MM.1S (cell line): ENCODE measurements at regions not wholly inside any gene's neighbourhood (a gene's known extent, or its start where the extent isn't known, plus 50 kb on each side); places are given as distances from the start of the nearest gene placed in this dataset.

ENCODE experiments used
- DNase-seq: peaks from one replicate; pipeline ENCODE4 v3.0.0-alpha.2; 2015
- H2AFZ ChIP-seq: fragments of 300-600 bp; sonication (generic); 2 replicates; pipeline ENCODE4 v1.6.0; 2016; ENCODE audit warnings: antibody characterized with exemption, low read length
- H3F3A ChIP-seq: fragments of 300-600 bp; sonication (generic); 2 replicates; pipeline ENCODE4 v1.6.1; 2016; ENCODE audit warnings: mild to moderate bottlenecking, antibody characterized with exemption, low read length, moderate library complexity, mixed read lengths; ENCODE audit not compliant: insufficient read depth
- H3K27ac ChIP-seq: fragments of 300-600 bp; sonication (generic); 2 replicates; pipeline ENCODE4 v1.5.1; 2016; ENCODE audit warnings: mild to moderate bottlenecking, low read length
- H3K27me3 ChIP-seq: fragments of 300-600 bp; sonication (generic); replicated peaks from 2 replicates; pipeline ENCODE4 v1.6.0; 2016; ENCODE audit warnings: low read length; ENCODE audit not compliant: insufficient read depth
- H3K36me3 ChIP-seq: fragments of 300-600 bp; sonication (generic); replicated peaks from 2 replicates; pipeline ENCODE4 v1.6.1; 2016; ENCODE audit warnings: mild to moderate bottlenecking, low read length, mixed read lengths; ENCODE audit not compliant: insufficient read depth
- H3K4me1 ChIP-seq: fragments of 300-600 bp; sonication (generic); 2 replicates; pipeline ENCODE4 v1.6.1; 2016; ENCODE audit warnings: low read length, mixed read lengths
- H3K4me2 ChIP-seq: fragments of 300-600 bp; sonication (generic); 2 replicates; pipeline ENCODE4 v1.6.0; 2016; ENCODE audit warnings: low read depth, low read length
- H3K4me3 ChIP-seq: fragments of 300-600 bp; sonication (generic); 2 replicates; pipeline ENCODE4 v1.5.1; 2016; ENCODE audit warnings: low read length, mixed read lengths
- H3K79me2 ChIP-seq: fragments of 300-600 bp; sonication (generic); 2 replicates; pipeline ENCODE4 v1.6.1; 2016; ENCODE audit warnings: mixed run types, low read length, mixed read lengths
- H3K9ac ChIP-seq: fragments of 300-600 bp; sonication (generic); 2 replicates; pipeline ENCODE4 v1.6.1; 2016; ENCODE audit warnings: low read length, mixed read lengths
- H3K9me2 ChIP-seq: fragments of 300-600 bp; sonication (generic); replicated peaks from 2 replicates; pipeline ENCODE4 v1.6.1; 2016; ENCODE audit warnings: mild to moderate bottlenecking, low read length, mixed read lengths; ENCODE audit not compliant: insufficient read depth
- H3K9me3 ChIP-seq: fragments of 300-600 bp; sonication (generic); replicated peaks from 2 replicates; pipeline ENCODE4 v1.6.1; 2016; ENCODE audit warnings: mild to moderate bottlenecking, low read length, mixed read lengths; ENCODE audit not compliant: insufficient read depth
- H4K20me1 ChIP-seq: fragments of 300-600 bp; sonication (generic); 2 replicates; pipeline ENCODE4 v1.6.1; 2016; ENCODE audit warnings: mild to moderate bottlenecking, low read length, moderate library complexity, mixed read lengths; ENCODE audit not compliant: insufficient read depth
- CTCF ChIP-seq: fragments of 300-600 bp; sonication (generic); IDR thresholded peaks from 2 replicates; pipeline ENCODE4 v1.5.1; 2016; ENCODE audit warnings: antibody characterized with exemption, low read length, mixed read lengths
- EZH2 ChIP-seq: fragments of 300-600 bp; sonication (generic); optimal IDR thresholded peaks from 2 replicates; pipeline ENCODE3; 2017; ENCODE audit warnings: low read depth, mild to moderate bottlenecking, antibody characterized with exemption, low read length, mixed read lengths
- EZH2phosphoT487 ChIP-seq: fragments of 300-600 bp; sonication (generic); IDR thresholded peaks from 2 replicates; pipeline ENCODE4 v1.6.1; 2018; ENCODE audit warnings: antibody characterized with exemption, low read length

DNA sequence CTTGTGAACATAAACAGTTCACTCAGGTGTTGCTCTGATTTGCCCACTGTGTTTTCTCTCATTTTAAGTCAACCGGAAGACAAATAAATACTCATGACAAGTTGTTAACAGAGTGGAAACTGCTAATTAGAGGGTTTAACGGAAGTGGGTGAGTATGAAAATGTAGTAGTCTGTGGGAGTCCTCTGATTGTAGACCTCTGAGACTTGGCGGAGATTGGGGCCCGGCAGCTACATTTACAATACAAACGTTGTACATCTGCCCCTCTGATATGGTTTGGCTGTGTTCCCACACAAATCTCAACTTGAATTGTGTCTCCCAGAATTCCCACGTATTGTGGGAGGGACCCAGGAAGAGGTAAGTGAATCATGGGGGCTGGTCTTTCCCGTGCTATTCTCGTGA is 107.3 kb upstream of the FAM98A start:
- TF ChIP-seq EZH2phosphoT487: no peak
- TF ChIP-seq EZH2: no peak
- TF ChIP-seq CTCF: no peak

GRCh38 chr2:33704406-33704855 is 105.3 kb upstream of the FAM98A start:
- no peaks in the 10 kb centered on the region for H3K4me1 ChIP-seq
- no peaks in the 10 kb centered on the region for H3K9me3 ChIP-seq
- H3K27me3 ChIP-seq: no peaks in the 10 kb centered on the region
- no peaks in the 10 kb centered on the region for H3F3A ChIP-seq
- H3K36me3 ChIP-seq: no peaks in the 10 kb centered on the region
- DNase-seq: no peak
- H3K27ac ChIP-seq: no peak overlapping the region
- no peaks in the 10 kb centered on the region for H4K20me1 ChIP-seq
- no peaks in the 10 kb centered on the region for H3K9me2 ChIP-seq
- no peak overlapping the region for H2AFZ ChIP-seq
- no peak for TF ChIP-seq EZH2phosphoT487
- TF ChIP-seq CTCF: no peak
- TF ChIP-seq EZH2: no peak
- no peaks in the 10 kb centered on the region for H3K79me2 ChIP-seq
- H3K4me3 ChIP-seq: no peak overlapping the region
- no peak overlapping the region for H3K9ac ChIP-seq
- H3K4me2 ChIP-seq: no peak overlapping the region

More for the DNA sequence above, 107.3 kb upstream of the FAM98A start:
- H3K9me3 ChIP-seq: no peaks in the 10 kb centered on the region
- no peak overlapping the region for H3K4me2 ChIP-seq
- H3K36me3 ChIP-seq: no peaks in the 10 kb centered on the region
- no peak overlapping the region for H3K27ac ChIP-seq
- no peaks in the 10 kb centered on the region for H3F3A ChIP-seq
- H2AFZ ChIP-seq: no peak overlapping the region
- H3K27me3 ChIP-seq: no peaks in the 10 kb centered on the region
- no peaks in the 10 kb centered on the region for H3K4me1 ChIP-seq
- no peaks in the 10 kb centered on the region for H4K20me1 ChIP-seq
- no peaks in the 10 kb centered on the region for H3K9me2 ChIP-seq
- H3K9ac ChIP-seq: no peak overlapping the region
- H3K79me2 ChIP-seq: no peaks in the 10 kb centered on the region
- H3K4me3 ChIP-seq: no peak overlapping the region
- DNase-seq: no peak

DNA sequence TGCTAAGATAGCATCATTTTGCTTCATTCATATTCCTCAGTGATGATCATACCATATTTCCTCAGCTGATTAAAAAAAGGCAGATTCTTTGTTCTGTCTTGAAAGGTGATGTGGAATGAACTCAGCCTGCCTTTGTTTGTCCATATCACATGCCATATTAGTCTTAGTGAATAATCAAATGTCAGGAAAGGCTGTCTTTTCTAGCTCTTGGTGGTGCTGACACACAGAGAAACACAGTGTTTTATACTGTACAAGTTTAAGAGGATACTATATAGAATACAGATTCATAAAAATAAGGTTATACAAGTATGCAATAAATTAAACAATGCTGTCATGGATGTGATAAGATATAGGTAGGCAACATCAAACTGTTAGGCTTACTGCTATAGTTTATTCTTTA is 97.1 kb upstream of the FAM98A start:
- TF ChIP-seq EZH2 (no peak), EZH2phosphoT487 (no peak), CTCF (no peak)
- H3K4me1 ChIP-seq: no peaks in the 10 kb centered on the region
- H3K27ac ChIP-seq: no peak overlapping the region
- H3K4me3 ChIP-seq: no peak overlapping the region
- H3K27me3 ChIP-seq: no peaks in the 10 kb centered on the region
- H4K20me1 ChIP-seq: no peaks in the 10 kb centered on the region
- H3K9me2 ChIP-seq: no peaks in the 10 kb centered on the region
- H2AFZ ChIP-seq: no peak overlapping the region
- no peak for DNase-seq
- H3K9ac ChIP-seq: no peak overlapping the region
- no peaks in the 10 kb centered on the region for H3F3A ChIP-seq
- H3K9me3 ChIP-seq: no peaks in the 10 kb centered on the region
- no peaks in the 10 kb centered on the region for H3K79me2 ChIP-seq
- no peak overlapping the region for H3K4me2 ChIP-seq
- H3K36me3 ChIP-seq: no peaks in the 10 kb centered on the region
